ENCODE measurements at regions not wholly inside any gene's neighbourhood (a gene's known extent, or its start where the extent isn't known, plus 50 kb on each side); places are given as distances from the start of the nearest gene placed in this dataset.

- TF ChIP-seq ZNF274 (IDR thresholded peaks at IDR 0.05; ENCODE audit: low read depth, low read length) (no peak), SUZ12 (IDR thresholded peaks at IDR 0.05; ENCODE audit: extremely low read depth, insufficient read depth, insufficient read length) (no peak), YY1 (IDR thresholded peaks at IDR 0.05; ENCODE audit: insufficient read depth, insufficient read length) (no peak)
Observed at GRCh38 chr12:77368379-77368778, 303.0 kb upstream of the E2F7 start.

GRCh38 chr12:77366616-77367015 is 301.2 kb upstream of the E2F7 start:
- no peaks in the 10 kb centered on the region for H3K36me3 ChIP-seq (ENCODE audit: insufficient read depth, insufficient read length, low read length)

More at GRCh38 chr12:77368379-77368778, 303.0 kb upstream of the E2F7 start:
- H3K9me3 ChIP-seq (ENCODE audit: insufficient read depth, low read length), result no peaks in the 10 kb centered on the region
- H3K27me3 ChIP-seq (ENCODE audit: insufficient read depth, insufficient read length), result no peaks in the 10 kb centered on the region
- H3K9ac ChIP-seq (ENCODE audit: insufficient read length, low read depth), result no peak overlapping the region
- no peak for DNase-seq (ENCODE audit: low read depth, low spot score)
- no peak overlapping the region for H3K4me3 ChIP-seq (ENCODE audit: insufficient read length, low read depth)
- peaks cover 2% of the 10 kb centered on the region for H3K4me1 ChIP-seq (ENCODE audit: insufficient read depth, insufficient read length)
- no peaks in the 10 kb centered on the region for H3K36me3 ChIP-seq (ENCODE audit: insufficient read depth, insufficient read length, low read length)

GRCh38 chr12:77364400-77364799 is 299.0 kb upstream of the E2F7 start:
- no peak overlapping the region for H3K9ac ChIP-seq (ENCODE audit: insufficient read length, low read depth)
- peaks cover 2% of the 10 kb centered on the region for H3K4me1 ChIP-seq (ENCODE audit: insufficient read depth, insufficient read length)
- H3K36me3 ChIP-seq (ENCODE audit: insufficient read depth, insufficient read length, low read length), result no peaks in the 10 kb centered on the region
- H3K27me3 ChIP-seq (ENCODE audit: insufficient read depth, insufficient read length), result no peaks in the 10 kb centered on the region
- TF ChIP-seq YY1 (IDR thresholded peaks at IDR 0.05; ENCODE audit: insufficient read depth, insufficient read length) (no peak), SUZ12 (IDR thresholded peaks at IDR 0.05; ENCODE audit: extremely low read depth, insufficient read depth, insufficient read length) (no peak), ZNF274 (IDR thresholded peaks at IDR 0.05; ENCODE audit: low read depth, low read length) (no peak)
- no peak for DNase-seq (ENCODE audit: low read depth, low spot score)
- no peaks in the 10 kb centered on the region for H3K9me3 ChIP-seq (ENCODE audit: insufficient read depth, low read length)
- H3K4me3 ChIP-seq (ENCODE audit: insufficient read length, low read depth), result no peak overlapping the region

More at GRCh38 chr12:77366616-77367015, 301.2 kb upstream of the E2F7 start:
- H3K27me3 ChIP-seq (ENCODE audit: insufficient read depth, insufficient read length), result no peaks in the 10 kb centered on the region
- no peak for DNase-seq (ENCODE audit: low read depth, low spot score)
- H3K4me1 ChIP-seq (ENCODE audit: insufficient read depth, insufficient read length), result peaks cover 2% of the 10 kb centered on the region
- no peak overlapping the region for H3K4me3 ChIP-seq (ENCODE audit: insufficient read length, low read depth)
- TF ChIP-seq YY1 (IDR thresholded peaks at IDR 0.05; ENCODE audit: insufficient read depth, insufficient read length), result no peak
- no peak for TF ChIP-seq SUZ12 (IDR thresholded peaks at IDR 0.05; ENCODE audit: extremely low read depth, insufficient read depth, insufficient read length)
- no peak for TF ChIP-seq ZNF274 (IDR thresholded peaks at IDR 0.05; ENCODE audit: low read depth, low read length)
- no peak overlapping the region for H3K9ac ChIP-seq (ENCODE audit: insufficient read length, low read depth)
- H3K9me3 ChIP-seq (ENCODE audit: insufficient read depth, low read length), result no peaks in the 10 kb centered on the region

GRCh38 chr12:77362509-77363210 is 297.3 kb upstream of the E2F7 start:
- Histone ChIP-seq H3K9me3 (ENCODE audit: insufficient read depth, low read length) (no peaks in the 10 kb centered on the region), H3K27me3 (ENCODE audit: insufficient read depth, insufficient read length) (no peaks in the 10 kb centered on the region), H3K4me3 (ENCODE audit: insufficient read length, low read depth) (no peak overlapping the region), H3K9ac (ENCODE audit: insufficient read length, low read depth) (no peak overlapping the region), H3K4me1 (ENCODE audit: insufficient read depth, insufficient read length) (peaks cover 2% of the 10 kb centered on the region), H3K36me3 (ENCODE audit: insufficient read depth, insufficient read length, low read length) (no peaks in the 10 kb centered on the region)
- TF ChIP-seq SUZ12 (IDR thresholded peaks at IDR 0.05; ENCODE audit: extremely low read depth, insufficient read depth, insufficient read length), result no peak
- no peak for TF ChIP-seq ZNF274 (IDR thresholded peaks at IDR 0.05; ENCODE audit: low read depth, low read length)
- TF ChIP-seq YY1 (IDR thresholded peaks at IDR 0.05; ENCODE audit: insufficient read depth, insufficient read length), result no peak
- DNase-seq (ENCODE audit: low read depth, low spot score), result no peak

GRCh38 chr12:77357655-77358054 is 292.3 kb upstream of the E2F7 start:
- Histone ChIP-seq H3K9ac (ENCODE audit: insufficient read length, low read depth) (no peak overlapping the region), H3K9me3 (ENCODE audit: insufficient read depth, low read length) (no peaks in the 10 kb centered on the region), H3K36me3 (ENCODE audit: insufficient read depth, insufficient read length, low read length) (no peaks in the 10 kb centered on the region), H3K4me3 (ENCODE audit: insufficient read length, low read depth) (no peak overlapping the region), H3K27me3 (ENCODE audit: insufficient read depth, insufficient read length) (no peaks in the 10 kb centered on the region), H3K4me1 (ENCODE audit: insufficient read depth, insufficient read length) (no peaks in the 10 kb centered on the region)
- TF ChIP-seq YY1 (IDR thresholded peaks at IDR 0.05; ENCODE audit: insufficient read depth, insufficient read length) (no peak), ZNF274 (IDR thresholded peaks at IDR 0.05; ENCODE audit: low read depth, low read length) (no peak), SUZ12 (IDR thresholded peaks at IDR 0.05; ENCODE audit: extremely low read depth, insufficient read depth, insufficient read length) (no peak)
- no peak for DNase-seq (ENCODE audit: low read depth, low spot score)

- H3K4me1 ChIP-seq (ENCODE audit: insufficient read depth, insufficient read length), result no peaks in the 10 kb centered on the region
- no peak for TF ChIP-seq SUZ12 (IDR thresholded peaks at IDR 0.05; ENCODE audit: extremely low read depth, insufficient read depth, insufficient read length)
- TF ChIP-seq YY1 (IDR thresholded peaks at IDR 0.05; ENCODE audit: insufficient read depth, insufficient read length), result no peak
- TF ChIP-seq ZNF274 (IDR thresholded peaks at IDR 0.05; ENCODE audit: low read depth, low read length), result no peak
Observed at GRCh38 chr12:77354766-77355362, 289.5 kb upstream of the E2F7 start.

GRCh38 chr12:77352946-77353345 is 287.6 kb upstream of the E2F7 start:
- Histone ChIP-seq H3K27me3 (ENCODE audit: insufficient read depth, insufficient read length) (no peaks in the 10 kb centered on the region), H3K4me3 (ENCODE audit: insufficient read length, low read depth) (no peak overlapping the region)

More at GRCh38 chr12:77354766-77355362, 289.5 kb upstream of the E2F7 start:
- Histone ChIP-seq H3K27me3 (ENCODE audit: insufficient read depth, insufficient read length) (no peaks in the 10 kb centered on the region), H3K36me3 (ENCODE audit: insufficient read depth, insufficient read length, low read length) (no peaks in the 10 kb centered on the region), H3K9ac (ENCODE audit: insufficient read length, low read depth) (no peak overlapping the region), H3K9me3 (ENCODE audit: insufficient read depth, low read length) (no peaks in the 10 kb centered on the region), H3K4me3 (ENCODE audit: insufficient read length, low read depth) (no peak overlapping the region)
- DNase-seq (ENCODE audit: low read depth, low spot score), result no peak

More at GRCh38 chr12:77352946-77353345, 287.6 kb upstream of the E2F7 start:
- no peaks in the 10 kb centered on the region for H3K36me3 ChIP-seq (ENCODE audit: insufficient read depth, insufficient read length, low read length)
- no peak for DNase-seq (ENCODE audit: low read depth, low spot score)
- no peak overlapping the region for H3K9ac ChIP-seq (ENCODE audit: insufficient read length, low read depth)
- H3K9me3 ChIP-seq (ENCODE audit: insufficient read depth, low read length), result no peaks in the 10 kb centered on the region
- TF ChIP-seq YY1 (IDR thresholded peaks at IDR 0.05; ENCODE audit: insufficient read depth, insufficient read length), result no peak
- no peak for TF ChIP-seq ZNF274 (IDR thresholded peaks at IDR 0.05; ENCODE audit: low read depth, low read length)
- no peak for TF ChIP-seq SUZ12 (IDR thresholded peaks at IDR 0.05; ENCODE audit: extremely low read depth, insufficient read depth, insufficient read length)
- no peaks in the 10 kb centered on the region for H3K4me1 ChIP-seq (ENCODE audit: insufficient read depth, insufficient read length)

Data from NT2/D1 (cell line).